Colon (tissue), 2 donors: ENCODE measurements at regions not wholly inside any gene's neighbourhood (a gene's known extent, or its start where the extent isn't known, plus 50 kb on each side); places are given as distances from the start of the nearest gene placed in this dataset.
"Not testable (repeated sequence)": the region's sequence is repeated elsewhere in the genome, so short reads cannot be mapped to it uniquely, and the experiment has no call there.

Experiments
- FAIRE-seq: peaks from 2 replicates; lab custom pipeline; 2012; peaks lifted over from hg19 to GRCh38; lab: Jason Lieb, UNC
- donor health status: control.
- donor health status: control.

GRCh38 chr4:141459020-141459419, 177.4 kb upstream of the IL15 start:
- FAIRE-seq: no peak

- FAIRE-seq: no peak
Measured at GRCh38 chr4:141462361-141462760, 174.0 kb upstream of the IL15 start.

- FAIRE-seq: no peak
Measured at GRCh38 chr4:141463678-141464077, 172.7 kb upstream of the IL15 start.

GRCh38 chr4:141464366-141464765, 172.0 kb upstream of the IL15 start:
- FAIRE-seq: no peak

GRCh38 chr4:141465171-141465570, 171.2 kb upstream of the IL15 start:
- FAIRE-seq: no peak

- no peak for FAIRE-seq
Measured at GRCh38 chr4:141467225-141467624, 169.2 kb upstream of the IL15 start.

GRCh38 chr4:141469392-141469791, 167.0 kb upstream of the IL15 start:
- FAIRE-seq: no peak

GRCh38 chr4:141473026-141473540, 163.3 kb upstream of the IL15 start:
- no peak for FAIRE-seq

- FAIRE-seq: no peak
Measured at GRCh38 chr4:141473952-141474351, 162.4 kb upstream of the IL15 start.

- no peak for FAIRE-seq
Measured at GRCh38 chr4:141480950-141481349, 155.4 kb upstream of the IL15 start.

GRCh38 chr4:141484298-141484697, 152.1 kb upstream of the IL15 start:
- FAIRE-seq: not testable (repeated sequence)

GRCh38 chr4:141486375-141486997, 149.9 kb upstream of the IL15 start:
- no peak for FAIRE-seq

GRCh38 chr4:141497627-141498026, 138.8 kb upstream of the IL15 start:
- no peak for FAIRE-seq

- no peak for FAIRE-seq
Measured at GRCh38 chr4:141499261-141499853, 137.0 kb upstream of the IL15 start.

- FAIRE-seq: no peak
Measured at GRCh38 chr4:141501395-141501794, 135.0 kb upstream of the IL15 start.

- no peak for FAIRE-seq
Measured at GRCh38 chr4:141501931-141502330, 134.5 kb upstream of the IL15 start.

GRCh38 chr4:141502755-141503154, 133.6 kb upstream of the IL15 start:
- no peak for FAIRE-seq

- FAIRE-seq: no peak
Measured at GRCh38 chr4:141503260-141503659, 133.1 kb upstream of the IL15 start.

- no peak for FAIRE-seq
Measured at GRCh38 chr4:141511055-141511454, 125.3 kb upstream of the IL15 start.

- no peak for FAIRE-seq
Measured at GRCh38 chr4:141513866-141514265, 122.5 kb upstream of the IL15 start.

- no peak for FAIRE-seq
Measured at GRCh38 chr4:141518222-141518621, 118.2 kb upstream of the IL15 start.

GRCh38 chr4:141524116-141524515, 112.3 kb upstream of the IL15 start:
- no peak for FAIRE-seq

GRCh38 chr4:141524841-141525240, 111.5 kb upstream of the IL15 start:
- no peak for FAIRE-seq

- FAIRE-seq: no peak
Measured at GRCh38 chr4:141530627-141531026, 105.8 kb upstream of the IL15 start.
